Activated CD8-positive, alpha-beta memory T cell treated with anti-CD3 and anti-CD28 coated beads, Interleukin-2, amount 50 U/mL, for 4 hours (primary cell): ENCODE measurements at regions not wholly inside any gene's neighbourhood (a gene's known extent, or its start where the extent isn't known, plus 50 kb on each side); places are given as distances from the start of the nearest gene placed in this dataset.

ENCODE experiments used
- DNase-seq: peaks from one replicate; pipeline ENCODE4 v3.0.0-alpha.2; 2020

GRCh38 chr6:166770216-166771116 is 143.4 kb upstream of the RPS6KA2 start:
- no peak for DNase-seq

- no peak for DNase-seq
Observed at GRCh38 chr6:166769648-166770047, 142.6 kb upstream of the RPS6KA2 start.

- no peak for DNase-seq
Observed at GRCh38 chr6:166768761-166769160, 141.7 kb upstream of the RPS6KA2 start.

GRCh38 chr6:166767230-166767629 is 140.2 kb upstream of the RPS6KA2 start:
- DNase-seq, result no peak

GRCh38 chr6:166766769-166767168 is 139.7 kb upstream of the RPS6KA2 start:
- no peak for DNase-seq

GRCh38 chr6:166765234-166765541 is 138.1 kb upstream of the RPS6KA2 start:
- DNase-seq, result no peak

GRCh38 chr6:166764473-166765233 is 137.6 kb upstream of the RPS6KA2 start:
- DNase-seq, result no peak

- DNase-seq, result no peak
Observed at GRCh38 chr6:166763606-166764472, 136.8 kb upstream of the RPS6KA2 start.

GRCh38 chr6:166761801-166762200 is 134.8 kb upstream of the RPS6KA2 start:
- DNase-seq, result no peak

GRCh38 chr6:166760288-166760687 is 133.2 kb upstream of the RPS6KA2 start:
- DNase-seq, result peak; percentile 47

- DNase-seq, result no peak
Observed at GRCh38 chr6:166758136-166758704, 131.2 kb upstream of the RPS6KA2 start.

- DNase-seq, result no peak
Observed at GRCh38 chr6:166757232-166758135, 130.4 kb upstream of the RPS6KA2 start.

GRCh38 chr6:166754218-166755030 is 127.4 kb upstream of the RPS6KA2 start:
- DNase-seq, result no peak

GRCh38 chr6:166752928-166753721 is 126.1 kb upstream of the RPS6KA2 start:
- no peak for DNase-seq

GRCh38 chr6:166752097-166752496 is 125.0 kb upstream of the RPS6KA2 start:
- no peak for DNase-seq

GRCh38 chr6:166751051-166751595 is 124.1 kb upstream of the RPS6KA2 start:
- peak; percentile 24 for DNase-seq

- no peak for DNase-seq
Observed at GRCh38 chr6:166750108-166750793, 123.2 kb upstream of the RPS6KA2 start.

- DNase-seq, result no peak
Observed at GRCh38 chr6:166749666-166750065, 122.6 kb upstream of the RPS6KA2 start.
